Activated naive CD4-positive, alpha-beta T cell treated with anti-CD3 and anti-CD28 coated beads for 36 hours (primary cell): ENCODE measurements at regions not wholly inside any gene's neighbourhood (a gene's known extent, or its start where the extent isn't known, plus 50 kb on each side); places are given as distances from the start of the nearest gene placed in this dataset.

Experiments used
- CTCF ChIA-PET: fragments of 350-600 bp; sonication (Branson Sonifier 250); formaldehyde crosslinking; loops from one replicate; lab custom pipeline; 2021; ENCODE audit warnings: antibody characterized with exemption; lab: Charles Lee
- DNase-seq: peaks from one replicate; pipeline ENCODE4 v3.0.0-alpha.2; 2020
- H3K27ac Mint-ChIP-seq: one replicate; pipeline ENCODE4 v1.8.0; 2021; ENCODE audit warnings: mild to moderate bottlenecking, mixed read lengths
- H3K27me3 Mint-ChIP-seq: one replicate; pipeline ENCODE4 v1.8.0; 2021; ENCODE audit warnings: low read depth, mixed read lengths
- H3K36me3 Mint-ChIP-seq: one replicate; pipeline ENCODE4 v1.8.0; 2021; ENCODE audit warnings: low read depth, mixed read lengths
- H3K4me1 Mint-ChIP-seq: one replicate; pipeline ENCODE4 v1.8.0; 2021; ENCODE audit warnings: low read depth, mixed read lengths
- H3K4me3 Mint-ChIP-seq: one replicate; pipeline ENCODE4 v1.8.0; 2021; ENCODE audit warnings: mild to moderate bottlenecking, moderate library complexity, mixed read lengths
- H3K9me3 Mint-ChIP-seq: one replicate; pipeline ENCODE4 v1.8.0; 2021; ENCODE audit warnings: mixed read lengths
- intact Hi-C: fragments of 100-400 bp; cut with micrococcal nuclease; formaldehyde crosslinking; loops from one replicate; pipeline ENCODE4 v1.15.1; 2023

DNA sequence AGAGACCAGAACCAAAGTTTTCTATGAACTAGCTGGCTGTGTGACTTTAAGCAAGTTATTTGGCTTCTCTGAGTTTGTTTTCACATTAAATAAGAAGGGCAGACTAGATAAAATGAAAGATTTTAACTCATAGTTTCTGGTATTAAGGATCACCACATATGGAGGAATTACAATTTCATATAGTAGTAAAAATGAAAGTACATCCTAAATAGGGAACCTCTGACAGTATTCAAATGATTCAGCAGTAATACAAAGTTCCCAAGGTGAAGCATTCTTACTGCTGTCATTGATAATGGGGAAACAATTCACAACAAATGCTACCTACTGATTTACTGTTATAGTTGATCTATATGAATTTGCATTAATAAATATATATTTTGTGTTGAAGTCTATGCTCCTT is 170.3 kb upstream of the VRK2 start:
- H3K4me3 Mint-ChIP-seq, result no peak overlapping the region
- no peaks in the 10 kb centered on the region for H3K36me3 Mint-ChIP-seq
- intact Hi-C loops, result no loop called here
- no peak overlapping the region for H3K27ac Mint-ChIP-seq
- CTCF ChIA-PET, result no interaction called here
- no peak for DNase-seq
- no peaks in the 10 kb centered on the region for H3K9me3 Mint-ChIP-seq
- no peaks in the 10 kb centered on the region for H3K27me3 Mint-ChIP-seq
- H3K4me1 Mint-ChIP-seq, result no peaks in the 10 kb centered on the region

GRCh38 chr2:57877811-57878170 is 168.8 kb upstream of the VRK2 start:
- Mint-ChIP-seq H3K27me3 (no peaks in the 10 kb centered on the region), H3K4me3 (no peak overlapping the region), H3K27ac (no peak overlapping the region), H3K4me1 (no peaks in the 10 kb centered on the region), H3K9me3 (no peaks in the 10 kb centered on the region), H3K36me3 (no peaks in the 10 kb centered on the region)
- DNase-seq, result no peak
- intact Hi-C loops, result no loop called here
- CTCF ChIA-PET, result no interaction called here

- Mint-ChIP-seq H3K9me3 (no peaks in the 10 kb centered on the region), H3K27me3 (no peaks in the 10 kb centered on the region), H3K4me3 (no peak overlapping the region), H3K36me3 (no peaks in the 10 kb centered on the region), H3K27ac (no peak overlapping the region), H3K4me1 (no peaks in the 10 kb centered on the region)
- intact Hi-C loops, result no loop called here
- CTCF ChIA-PET, result no interaction called here
- no peak for DNase-seq
Observed at GRCh38 chr2:57878171-57878865, 168.3 kb upstream of the VRK2 start.

GRCh38 chr2:57878866-57879210 is 167.8 kb upstream of the VRK2 start:
- Mint-ChIP-seq H3K27ac (no peak overlapping the region), H3K9me3 (no peaks in the 10 kb centered on the region), H3K36me3 (no peaks in the 10 kb centered on the region), H3K4me1 (no peaks in the 10 kb centered on the region), H3K4me3 (no peak overlapping the region), H3K27me3 (no peaks in the 10 kb centered on the region)
- intact Hi-C loops, result no loop called here
- DNase-seq, result no peak
- CTCF ChIA-PET, result no interaction called here

DNA sequence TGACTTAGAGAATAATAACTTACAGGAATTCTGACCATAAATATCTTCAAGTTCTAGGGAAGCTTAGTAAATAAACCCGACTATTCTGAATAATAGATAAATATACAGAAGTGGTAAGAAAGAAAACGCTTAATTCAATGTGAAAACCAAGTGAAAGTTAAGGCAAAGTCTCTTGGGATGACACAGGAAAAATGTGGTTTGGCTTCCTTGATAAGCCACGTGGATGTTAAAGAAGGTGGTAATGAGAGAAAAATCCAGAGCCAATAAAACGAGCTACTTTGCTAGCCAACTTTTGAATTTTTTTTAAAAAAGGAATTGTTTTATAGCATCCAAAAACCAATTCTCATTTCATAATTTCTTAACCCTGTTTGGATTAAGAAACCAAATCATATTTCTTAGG is 166.2 kb upstream of the VRK2 start:
- Mint-ChIP-seq H3K4me1 (no peaks in the 10 kb centered on the region), H3K27ac (no peak overlapping the region), H3K9me3 (no peaks in the 10 kb centered on the region), H3K4me3 (no peak overlapping the region), H3K36me3 (no peaks in the 10 kb centered on the region), H3K27me3 (no peaks in the 10 kb centered on the region)
- intact Hi-C loops, result no loop called here
- no peak for DNase-seq
- CTCF ChIA-PET, result no interaction called here

DNA sequence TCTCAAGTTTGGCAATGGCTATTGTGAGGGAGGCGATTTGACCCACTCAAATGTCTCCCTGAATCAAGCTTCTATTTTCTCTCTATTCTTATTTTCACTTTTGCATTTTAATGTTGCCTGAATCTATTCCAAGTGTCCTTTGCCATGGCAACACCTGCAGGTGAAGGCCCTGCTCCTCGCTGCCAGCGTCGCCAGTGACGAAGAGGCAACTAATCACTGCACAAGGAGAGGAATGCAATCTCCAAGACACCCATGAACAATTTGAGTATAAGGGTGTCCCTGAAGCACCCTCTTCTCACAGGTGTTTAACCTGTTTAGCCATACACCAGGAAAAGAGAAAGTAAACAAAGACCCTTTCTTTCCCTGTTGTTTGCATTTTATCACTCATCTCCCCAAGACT is 165.6 kb upstream of the VRK2 start:
- Mint-ChIP-seq H3K27ac (no peak overlapping the region), H3K9me3 (no peaks in the 10 kb centered on the region), H3K36me3 (no peaks in the 10 kb centered on the region), H3K4me1 (no peaks in the 10 kb centered on the region), H3K4me3 (no peak overlapping the region), H3K27me3 (no peaks in the 10 kb centered on the region)
- CTCF ChIA-PET, result no interaction called here
- no peak for DNase-seq
- intact Hi-C loops, result no loop called here

DNA sequence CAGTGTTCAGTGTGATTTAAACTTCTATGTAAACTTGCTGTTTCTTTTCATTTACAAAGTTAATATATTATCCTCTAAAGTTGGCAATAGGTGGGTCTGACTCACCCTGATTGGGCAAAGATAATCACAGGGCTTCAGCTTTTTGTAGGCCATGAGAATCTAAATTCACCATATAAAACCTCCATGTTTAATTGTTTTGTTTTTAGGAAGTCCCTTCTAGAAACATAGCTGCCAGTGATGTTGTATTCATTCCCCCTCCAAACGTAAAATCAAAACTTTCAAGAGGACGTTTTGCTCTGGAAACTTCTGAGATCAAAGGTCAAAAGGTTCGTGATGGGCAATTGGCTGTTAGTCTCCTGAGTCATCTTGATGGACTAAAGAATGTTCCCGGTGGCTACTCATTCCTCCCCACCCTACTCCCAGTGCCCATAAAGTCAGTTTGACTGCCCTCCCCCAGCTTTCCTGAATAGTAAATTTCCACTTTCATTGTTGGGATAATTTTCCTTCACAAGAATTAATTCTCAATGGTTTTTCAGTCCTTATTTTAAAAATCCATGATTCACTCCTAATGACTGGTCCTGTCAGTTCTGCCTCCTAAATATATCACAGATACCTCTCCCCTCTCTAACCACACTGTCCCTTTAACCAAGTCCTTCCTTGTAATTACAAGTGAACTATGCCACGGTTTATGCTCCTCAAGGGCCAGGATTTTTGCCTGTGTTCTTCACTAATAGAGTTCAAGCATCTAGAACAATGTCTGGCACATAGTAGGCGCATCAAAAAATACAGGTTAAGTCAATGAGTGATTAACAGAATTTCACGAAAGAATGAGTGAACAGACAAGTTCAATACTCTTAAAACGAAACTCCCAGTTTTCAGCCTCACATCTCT is 164.4 kb upstream of the VRK2 start:
- Mint-ChIP-seq H3K36me3 (no peaks in the 10 kb centered on the region), H3K27me3 (peaks cover 2% of the 10 kb centered on the region), H3K4me1 (no peaks in the 10 kb centered on the region), H3K27ac (no peak overlapping the region), H3K9me3 (no peaks in the 10 kb centered on the region), H3K4me3 (no peak overlapping the region)
- no peak for DNase-seq
- intact Hi-C loops, result no loop called here
- CTCF ChIA-PET, result no interaction called here

- H3K27me3 Mint-ChIP-seq, result peaks cover 2% of the 10 kb centered on the region
- no peak overlapping the region for H3K27ac Mint-ChIP-seq
- CTCF ChIA-PET, result no interaction called here
- no peaks in the 10 kb centered on the region for H3K9me3 Mint-ChIP-seq
- H3K36me3 Mint-ChIP-seq, result no peaks in the 10 kb centered on the region
- H3K4me3 Mint-ChIP-seq, result no peak overlapping the region
- peaks cover under 1% of the 10 kb centered on the region for H3K4me1 Mint-ChIP-seq
- intact Hi-C loops, result no loop called here
- no peak for DNase-seq
Observed at GRCh38 chr2:57882895-57883515, 163.6 kb upstream of the VRK2 start.

- Mint-ChIP-seq H3K4me3 (no peak overlapping the region), H3K36me3 (no peaks in the 10 kb centered on the region), H3K4me1 (peaks cover 10% of the 10 kb centered on the region), H3K27me3 (peaks cover 2% of the 10 kb centered on the region), H3K27ac (no peak overlapping the region), H3K9me3 (no peaks in the 10 kb centered on the region)
- DNase-seq, result no peak
- intact Hi-C loops, result no loop called here
- CTCF ChIA-PET, result interaction anchor here (0.7 to 1.0 kb wide), 2 partner anchors 22 to 506 kb away, joined by 3 read pairs; no protein-coding TSS in a partner anchor
Observed at GRCh38 chr2:57884281-57884680, 162.3 kb upstream of the VRK2 start.

DNA sequence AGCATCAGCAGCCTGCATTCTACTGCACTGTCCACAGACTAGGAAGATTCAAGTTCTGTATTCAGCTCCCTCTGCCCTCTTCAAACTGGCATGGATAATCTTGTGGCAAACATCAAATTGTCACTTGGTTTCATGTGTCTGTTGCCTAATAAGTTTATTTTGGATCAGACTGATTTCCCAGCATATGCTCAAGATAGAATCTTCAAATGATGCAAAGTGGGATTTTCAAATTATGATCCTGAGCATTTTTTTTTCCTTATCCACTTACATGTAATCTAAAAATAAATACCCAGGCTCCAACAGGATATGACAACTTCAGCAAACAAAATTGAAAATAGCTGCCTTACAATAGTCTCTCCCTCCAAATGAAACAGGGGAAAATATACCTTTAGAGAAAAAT is 160.9 kb upstream of the VRK2 start:
- intact Hi-C loops, result no loop called here
- Mint-ChIP-seq H3K27ac (no peak overlapping the region), H3K4me3 (no peak overlapping the region), H3K4me1 (peaks cover 10% of the 10 kb centered on the region), H3K27me3 (peaks cover 2% of the 10 kb centered on the region), H3K9me3 (no peaks in the 10 kb centered on the region), H3K36me3 (no peaks in the 10 kb centered on the region)
- no peak for DNase-seq
- CTCF ChIA-PET, result interaction anchor here (0.6 kb wide), 1 partner anchor 31 kb away, joined by 3 read pairs; no protein-coding TSS in a partner anchor

DNA sequence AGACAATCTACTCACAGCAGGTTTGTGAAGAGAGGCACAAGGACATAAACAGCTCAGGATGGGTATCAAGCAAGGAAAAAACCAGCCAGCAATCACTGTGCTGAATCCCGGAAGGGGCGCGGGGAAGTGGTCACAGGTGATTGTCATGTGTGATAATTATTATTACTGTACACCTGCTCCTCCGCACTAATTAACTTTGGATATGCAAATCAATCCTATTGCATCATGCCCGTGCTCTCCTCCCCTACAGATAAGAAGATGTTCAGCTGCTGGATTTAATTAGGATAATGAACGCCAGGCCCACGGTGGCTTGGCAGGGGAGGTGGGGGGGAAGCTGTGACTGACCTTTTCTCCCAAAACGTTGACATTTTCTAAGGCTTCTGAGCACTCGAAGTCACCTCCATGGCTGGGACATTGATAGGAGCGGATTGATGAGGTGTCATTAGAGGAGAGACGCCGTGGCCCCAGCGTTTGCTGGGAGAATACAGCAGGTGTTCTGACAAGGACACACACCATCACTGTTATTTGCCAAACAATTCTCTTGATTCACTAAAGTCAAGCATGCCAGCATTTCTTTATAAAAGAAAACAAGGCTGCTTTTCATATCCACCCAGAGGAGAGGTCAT is 160.3 kb upstream of the VRK2 start:
- Mint-ChIP-seq H3K9me3 (no peaks in the 10 kb centered on the region), H3K4me3 (no peak overlapping the region), H3K27me3 (peaks cover 2% of the 10 kb centered on the region), H3K4me1 (peaks cover 10% of the 10 kb centered on the region), H3K36me3 (no peaks in the 10 kb centered on the region), H3K27ac (no peak overlapping the region)
- intact Hi-C loops, result no loop called here
- CTCF ChIA-PET, result interaction anchor here (0.6 kb wide), 1 partner anchor 31 kb away, joined by 3 read pairs; no protein-coding TSS in a partner anchor
- no peak for DNase-seq

GRCh38 chr2:57888463-57888862 is 158.1 kb upstream of the VRK2 start:
- Mint-ChIP-seq H3K9me3 (no peaks in the 10 kb centered on the region), H3K4me1 (peaks cover 10% of the 10 kb centered on the region), H3K36me3 (no peaks in the 10 kb centered on the region), H3K4me3 (no peak overlapping the region), H3K27ac (no peak overlapping the region), H3K27me3 (peaks cover 2% of the 10 kb centered on the region)
- no peak for DNase-seq
- CTCF ChIA-PET, result no interaction called here
- intact Hi-C loops, result no loop called here
